HCT116 (cell line): ENCODE measurements at regions not wholly inside any gene's neighbourhood (a gene's known extent, or its start where the extent isn't known, plus 50 kb on each side); places are given as distances from the start of the nearest gene placed in this dataset.

Experiments used
- ATAC-seq: fragments of 200-7000 bp; cut with Tn5 transposase; 2 replicates; pipeline ENCODE4 v1.9.1; 2020; ENCODE audit warnings: mild to moderate bottlenecking, moderate library complexity
- BruUV-seq: library from RNA; stranded (reverse); fragments of 400-500 nt; replicated peaks from 2 replicates; lab custom pipeline; 2021; lab: Mats Ljungman, UMichigan
- CTCF ChIA-PET: fragments of 300-600 bp; sonication (Branson Sonifier 250); formaldehyde crosslinking; loops from one replicate; lab custom pipeline; 2021; ENCODE audit warnings: antibody characterized with exemption; lab: Charles Lee
- POLR2A ChIA-PET: fragments of 300-600, 350-600 bp; sonication (Branson Sonifier 250); formaldehyde crosslinking; loops from one replicate; lab custom pipeline; 2021; ENCODE audit warnings: antibody characterized with exemption; lab: Charles Lee
- RAD21 ChIA-PET, 2 experiments: fragments of 300-600 bp; sonication (Branson Sonifier 250); formaldehyde crosslinking; loops; one replicate each; lab custom pipeline; 2023; ENCODE audit warnings: low total read pairs in 2 of 2; ENCODE audit not compliant: uncharacterized antibody in 2 of 2, unreplicated experiment in 2 of 2, low non-redundant PET in 1 of 2; lab: Charles Lee
- DNase-seq: peaks from one replicate; pipeline ENCODE4 v3.0.0-alpha.2; 2010; ENCODE audit warnings: low read depth, low spot score
- H2AFZ ChIP-seq: fragments of 200-600 bp; shearing (Covaris generic), sonication (generic); 2 replicates; pipeline ENCODE4 v1.6.1; 2017; ENCODE audit warnings: low read depth, mixed run types, mixed read lengths, antibody characterized with exemption, low read length; ENCODE audit not compliant: poor library complexity, severe bottlenecking
- H3K27ac ChIP-seq: 2 replicates; pipeline ENCODE4 v1.5.1; 2012; ENCODE audit warnings: low read depth, low read length
- H3K27me3 ChIP-seq: fragments of 200-600 bp; sonication (generic); 2 replicates; pipeline ENCODE4 v1.6.1; 2016; ENCODE audit warnings: mixed run types, low read length, mixed read lengths; ENCODE audit not compliant: insufficient read depth
- H3K36me3 ChIP-seq, 2 experiments: fragments of 200-500 bp in 1 of 2; fragments of 200-600 bp in 1 of 2; sonication (Bioruptor generic) in 1 of 2; sonication (generic) in 1 of 2; 2 replicates each; pipeline versions ENCODE4 v1.5.1 to v1.6.1; 2014 to 2016; ENCODE audit warnings: low read length in 2 of 2, inconsistent platforms in 1 of 2, mixed read lengths in 1 of 2, mixed run types in 1 of 2; ENCODE audit not compliant: insufficient read depth in 2 of 2, control insufficient read depth in 1 of 2
- H3K4me1 ChIP-seq, 2 experiments: fragments of 200-600 bp in 1 of 2; sonication (generic) in 1 of 2; 2 replicates each; pipeline versions ENCODE4 v1.5.1 to v1.6.1; 2012 to 2017; ENCODE audit warnings: low read length in 2 of 2, inconsistent platforms in 1 of 2, mild to moderate bottlenecking in 1 of 2, mixed read lengths in 1 of 2, mixed run types in 1 of 2, moderate library complexity in 1 of 2; ENCODE audit not compliant: insufficient read depth in 2 of 2, control insufficient read depth in 1 of 2
- H3K4me2 ChIP-seq: fragments of 200-600 bp; sonication (generic); 2 replicates; pipeline ENCODE4 v1.6.1; 2017; ENCODE audit warnings: mixed run types, low read length, mixed read lengths
- H3K4me3 ChIP-seq, 2 experiments: fragments of 200-600 bp in 1 of 2; sonication (generic) in 1 of 2; replicated peaks in 1 of 2; 2 replicates each; pipeline ENCODE4 v1.5.1; 2011 to 2016; ENCODE audit warnings: low read length in 2 of 2, control low read depth in 1 of 2, low read depth in 1 of 2, mild to moderate bottlenecking in 1 of 2, mixed read lengths in 1 of 2, mixed run types in 1 of 2
- H3K79me2 ChIP-seq: fragments of 200-600 bp; sonication (generic); 2 replicates; pipeline ENCODE4 v1.6.1; 2017; ENCODE audit warnings: mild to moderate bottlenecking, mixed run types, low read length, moderate library complexity, mixed read lengths; ENCODE audit not compliant: insufficient read depth
- H3K9ac ChIP-seq: fragments of 200-600 bp; sonication (generic); 2 replicates; pipeline ENCODE4 v1.6.1; 2016; ENCODE audit warnings: low read length, mixed read lengths
- H3K9me2 ChIP-seq: fragments of 200-600 bp; sonication (generic), shearing (Covaris generic); 2 replicates; pipeline ENCODE4 v1.6.1; 2017; ENCODE audit warnings: mixed run types, mild to moderate bottlenecking, moderate library complexity; ENCODE audit not compliant: insufficient read depth
- H3K9me3 ChIP-seq, 2 experiments: fragments of 200-500 bp in 1 of 2; fragments of 200-600 bp in 1 of 2; sonication (Bioruptor generic) in 1 of 2; sonication (generic) in 1 of 2; 2 replicates each; pipeline ENCODE4 v1.6.1; 2014 to 2017; ENCODE audit warnings: low read length in 2 of 2, mixed read lengths in 2 of 2, inconsistent platforms in 1 of 2, low read depth in 1 of 2, mild to moderate bottlenecking in 1 of 2, mixed run types in 1 of 2, moderate library complexity in 1 of 2; ENCODE audit not compliant: control insufficient read depth in 1 of 2, insufficient read depth in 1 of 2
- H4K20me1 ChIP-seq: fragments of 200-600 bp; sonication (generic), shearing (Covaris generic); 2 replicates; pipeline ENCODE4 v1.6.1; 2017; ENCODE audit warnings: mixed run types, mild to moderate bottlenecking, moderate library complexity; ENCODE audit not compliant: insufficient read depth
- EZH2 ChIP-seq: fragments of 200-600 bp; sonication (generic); IDR thresholded peaks from 2 replicates; pipeline ENCODE4 v1.6.1; 2017; ENCODE audit warnings: antibody characterized with exemption, mixed run types
- SRF ChIP-seq: IDR thresholded peaks from 2 replicates; pipeline ENCODE4 v1.6.1; 2012; ENCODE audit warnings: low read depth
- YY1 ChIP-seq: IDR thresholded peaks from 2 replicates; pipeline ENCODE4 v1.6.1; 2011; ENCODE audit warnings: low read length, low read depth, moderate library complexity, mild to moderate bottlenecking; ENCODE audit not compliant: insufficient replicate concordance; ENCODE audit errors: extremely low read depth
- intact Hi-C: fragments of 100-400 bp; cut with micrococcal nuclease; formaldehyde crosslinking; loops from 2 replicates; pipeline ENCODE4 v1.10.0; 2022
- TF ChIP-seq, protein P1 (sequence below): IDR thresholded peaks from 2 replicates; pipeline ENCODE4 v1.6.1; 2011; ENCODE audit warnings: mild to moderate bottlenecking, low read length, moderate library complexity; ENCODE audit not compliant: insufficient replicate concordance; ENCODE audit errors: extremely low read depth
- TF ChIP-seq, protein P2 (sequence below), 3 experiments: fragments of 200-600 bp in 1 of 3; sonication (generic) in 1 of 3; IDR thresholded peaks in 2 of 3; conservative IDR thresholded peaks in 1 of 3; 2 replicates each; pipeline ENCODE4 v1.5.1; 2012 to 2017; ENCODE audit warnings: low read depth in 2 of 3, low read length in 2 of 3, antibody characterized with exemption in 1 of 3, borderline replicate concordance in 1 of 3, control low read depth in 1 of 3, mild to moderate bottlenecking in 1 of 3, mixed read lengths in 1 of 3, mixed run types in 1 of 3, moderate library complexity in 1 of 3; ENCODE audit not compliant: insufficient read depth in 1 of 3
- TF ChIP-seq, protein P3 (sequence below): IDR thresholded peaks from 2 replicates; pipeline ENCODE4 v1.6.1; 2012

DNA sequence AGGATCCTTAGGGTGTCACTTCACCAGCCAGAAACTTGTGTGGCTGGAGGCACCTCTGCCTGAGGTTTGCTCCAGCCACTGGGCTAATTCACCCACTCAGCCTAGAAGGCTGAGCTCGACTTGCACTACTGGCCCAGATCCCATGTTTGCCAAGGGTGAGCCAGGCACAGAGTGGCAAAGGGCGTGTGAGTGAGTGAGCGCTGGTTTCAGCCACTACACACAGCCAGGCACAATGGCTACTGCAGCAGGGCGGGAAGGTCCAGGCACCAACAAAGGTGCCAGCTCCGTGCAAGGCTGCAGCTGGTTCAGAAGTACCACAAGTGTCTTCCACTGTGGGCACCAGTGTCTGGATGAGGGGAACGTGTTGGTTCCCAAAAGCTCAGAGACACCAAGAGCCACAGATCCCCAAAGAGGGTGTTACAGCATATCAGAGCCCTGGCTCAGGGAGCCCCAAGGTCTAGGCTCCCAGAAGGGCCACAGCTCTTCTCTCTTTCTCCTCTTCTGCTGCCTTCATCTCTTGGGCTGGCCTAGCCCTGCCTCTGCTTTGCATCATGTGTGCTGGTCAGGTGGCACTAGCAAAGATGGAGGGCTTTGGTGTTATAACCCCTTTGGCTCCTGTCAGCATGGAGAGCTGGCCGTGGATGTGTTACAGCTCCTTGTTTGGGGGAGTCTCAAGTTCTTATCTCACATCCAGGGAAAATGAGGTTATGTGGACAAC lies 736.3 kb upstream of the KLHL1 start:
- intact Hi-C loops, result no loop called here
- H3K9me3 ChIP-seq, result no peaks in the 10 kb centered on the region; a peak in 1 of 4 replicates
- no peak overlapping the region for H3K27ac ChIP-seq
- H3K27me3 ChIP-seq, result no peaks in the 10 kb centered on the region
- no TSS peak for BruUV-seq
- no peaks in the 10 kb centered on the region for H4K20me1 ChIP-seq
- H3K4me2 ChIP-seq, result no peak overlapping the region
- no peak overlapping the region for H3K4me3 ChIP-seq
- CTCF ChIA-PET, result no interaction called here
- H3K36me3 ChIP-seq, result no peaks in the 10 kb centered on the region
- no peaks in the 10 kb centered on the region for H3K4me1 ChIP-seq
- TF ChIP-seq SRF (no peak), YY1 (no peak), EZH2 (no peak)
- TF ChIP-seq, protein P1, sequence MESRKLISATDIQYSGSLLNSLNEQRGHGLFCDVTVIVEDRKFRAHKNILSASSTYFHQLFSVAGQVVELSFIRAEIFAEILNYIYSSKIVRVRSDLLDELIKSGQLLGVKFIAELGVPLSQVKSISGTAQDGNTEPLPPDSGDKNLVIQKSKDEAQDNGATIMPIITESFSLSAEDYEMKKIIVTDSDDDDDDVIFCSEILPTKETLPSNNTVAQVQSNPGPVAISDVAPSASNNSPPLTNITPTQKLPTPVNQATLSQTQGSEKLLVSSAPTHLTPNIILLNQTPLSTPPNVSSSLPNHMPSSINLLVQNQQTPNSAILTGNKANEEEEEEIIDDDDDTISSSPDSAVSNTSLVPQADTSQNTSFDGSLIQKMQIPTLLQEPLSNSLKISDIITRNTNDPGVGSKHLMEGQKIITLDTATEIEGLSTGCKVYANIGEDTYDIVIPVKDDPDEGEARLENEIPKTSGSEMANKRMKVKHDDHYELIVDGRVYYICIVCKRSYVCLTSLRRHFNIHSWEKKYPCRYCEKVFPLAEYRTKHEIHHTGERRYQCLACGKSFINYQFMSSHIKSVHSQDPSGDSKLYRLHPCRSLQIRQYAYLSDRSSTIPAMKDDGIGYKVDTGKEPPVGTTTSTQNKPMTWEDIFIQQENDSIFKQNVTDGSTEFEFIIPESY, result no peak
- H3K9ac ChIP-seq, result no peak overlapping the region
- no peak overlapping the region for H2AFZ ChIP-seq
- no peaks in the 10 kb centered on the region for H3K79me2 ChIP-seq
- ATAC-seq (no peak), DNase-seq (no peak)
- H3K9me2 ChIP-seq, result no peaks in the 10 kb centered on the region
- RAD21 ChIA-PET, result no interaction called here
- POLR2A ChIA-PET, result no interaction called here

DNA sequence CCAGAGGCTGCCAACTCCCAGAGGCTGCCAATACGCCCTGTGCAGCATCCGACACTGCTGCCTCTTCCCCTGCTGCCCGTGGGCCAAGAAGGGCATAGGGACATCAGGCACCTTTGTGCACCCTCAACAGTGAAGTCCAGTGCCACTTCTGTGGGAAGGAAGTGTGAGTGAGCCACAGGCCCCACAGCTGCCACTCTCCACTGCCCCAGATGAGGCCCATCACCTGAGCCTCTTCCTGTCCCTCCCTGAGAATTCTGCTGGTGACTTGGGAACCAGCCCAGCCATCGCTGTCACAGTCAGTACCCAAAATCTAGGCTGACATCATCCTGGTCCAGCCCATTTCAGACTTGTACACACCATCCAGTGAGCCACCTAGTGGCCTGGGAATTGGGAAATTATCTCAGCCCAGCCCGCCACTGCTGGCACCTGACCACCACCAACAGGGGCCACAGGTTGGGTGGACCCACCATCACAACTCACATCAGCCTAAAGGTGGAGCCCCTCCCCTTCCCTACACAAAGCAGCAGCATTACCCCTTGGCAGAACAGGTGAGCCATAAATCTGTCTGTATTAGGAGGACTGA lies 733.9 kb upstream of the KLHL1 start:
- Histone ChIP-seq H2AFZ (no peak overlapping the region), H3K27ac (no peak overlapping the region), H3K4me1 (no peaks in the 10 kb centered on the region), H3K9me2 (no peaks in the 10 kb centered on the region), H4K20me1 (no peaks in the 10 kb centered on the region), H3K4me3 (no peak overlapping the region), H3K4me2 (no peak overlapping the region), H3K79me2 (no peaks in the 10 kb centered on the region), H3K9ac (no peak overlapping the region), H3K9me3 (no peaks in the 10 kb centered on the region; a peak in 1 of 4 replicates), H3K36me3 (no peaks in the 10 kb centered on the region), H3K27me3 (no peaks in the 10 kb centered on the region)
- CTCF ChIA-PET, result no interaction called here
- RAD21 ChIA-PET, result no interaction called here
- POLR2A ChIA-PET, result no interaction called here
- BruUV-seq, result no TSS peak
- ATAC-seq, result peak; percentile 68
- no peak for DNase-seq
- TF ChIP-seq, protein P2, sequence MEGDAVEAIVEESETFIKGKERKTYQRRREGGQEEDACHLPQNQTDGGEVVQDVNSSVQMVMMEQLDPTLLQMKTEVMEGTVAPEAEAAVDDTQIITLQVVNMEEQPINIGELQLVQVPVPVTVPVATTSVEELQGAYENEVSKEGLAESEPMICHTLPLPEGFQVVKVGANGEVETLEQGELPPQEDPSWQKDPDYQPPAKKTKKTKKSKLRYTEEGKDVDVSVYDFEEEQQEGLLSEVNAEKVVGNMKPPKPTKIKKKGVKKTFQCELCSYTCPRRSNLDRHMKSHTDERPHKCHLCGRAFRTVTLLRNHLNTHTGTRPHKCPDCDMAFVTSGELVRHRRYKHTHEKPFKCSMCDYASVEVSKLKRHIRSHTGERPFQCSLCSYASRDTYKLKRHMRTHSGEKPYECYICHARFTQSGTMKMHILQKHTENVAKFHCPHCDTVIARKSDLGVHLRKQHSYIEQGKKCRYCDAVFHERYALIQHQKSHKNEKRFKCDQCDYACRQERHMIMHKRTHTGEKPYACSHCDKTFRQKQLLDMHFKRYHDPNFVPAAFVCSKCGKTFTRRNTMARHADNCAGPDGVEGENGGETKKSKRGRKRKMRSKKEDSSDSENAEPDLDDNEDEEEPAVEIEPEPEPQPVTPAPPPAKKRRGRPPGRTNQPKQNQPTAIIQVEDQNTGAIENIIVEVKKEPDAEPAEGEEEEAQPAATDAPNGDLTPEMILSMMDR (IDR thresholded peaks at IDR 0.05 in 2 of 3, conservative IDR thresholded peaks at IDR 0.05 in 1 of 3; ENCODE audit: borderline replicate concordance in 1 of 3, insufficient read depth in 1 of 3, low read depth in 2 of 3, low read length in 2 of 3), result peak in 1 of 3 experiments; percentile 18; a peak in 1 of 6 replicates
- TF ChIP-seq, protein P3, sequence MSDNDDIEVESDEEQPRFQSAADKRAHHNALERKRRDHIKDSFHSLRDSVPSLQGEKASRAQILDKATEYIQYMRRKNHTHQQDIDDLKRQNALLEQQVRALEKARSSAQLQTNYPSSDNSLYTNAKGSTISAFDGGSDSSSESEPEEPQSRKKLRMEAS, result no peak
- intact Hi-C loops, result no loop called here
